Omental fat pad (tissue), 3 donors: ENCODE measurements at regions not wholly inside any gene's neighbourhood (a gene's known extent, or its start where the extent isn't known, plus 50 kb on each side); places are given as distances from the start of the nearest gene placed in this dataset.
A peak's percentile ranks its signal among the peaks of the same experiment; 100 is the strongest.

Source experiments
- ATAC-seq: fragments of 150-250 bp; one replicate; pipeline ENCODE4 v1.9.1; 2016; ENCODE audit warnings: mild to moderate bottlenecking, moderate library complexity; ENCODE audit not compliant: low FRiP score
- DNase-seq: peaks from one replicate; pipeline ENCODE4 v3.0.0-alpha.2; 2019; ENCODE audit warnings: low spot score
- TF ChIP-seq, protein P1 (sequence below), 3 donors: fragments of 450-650 bp; IDR thresholded peaks; one replicate each; pipeline ENCODE4 v1.5.1; 2016 to 2017; ENCODE audit warnings: antibody characterized with exemption in 3 of 3, mild to moderate bottlenecking in 3 of 3, moderate library complexity in 2 of 3

- DNase-seq = no peak
- no peak for ATAC-seq
- TF ChIP-seq, protein P1, sequence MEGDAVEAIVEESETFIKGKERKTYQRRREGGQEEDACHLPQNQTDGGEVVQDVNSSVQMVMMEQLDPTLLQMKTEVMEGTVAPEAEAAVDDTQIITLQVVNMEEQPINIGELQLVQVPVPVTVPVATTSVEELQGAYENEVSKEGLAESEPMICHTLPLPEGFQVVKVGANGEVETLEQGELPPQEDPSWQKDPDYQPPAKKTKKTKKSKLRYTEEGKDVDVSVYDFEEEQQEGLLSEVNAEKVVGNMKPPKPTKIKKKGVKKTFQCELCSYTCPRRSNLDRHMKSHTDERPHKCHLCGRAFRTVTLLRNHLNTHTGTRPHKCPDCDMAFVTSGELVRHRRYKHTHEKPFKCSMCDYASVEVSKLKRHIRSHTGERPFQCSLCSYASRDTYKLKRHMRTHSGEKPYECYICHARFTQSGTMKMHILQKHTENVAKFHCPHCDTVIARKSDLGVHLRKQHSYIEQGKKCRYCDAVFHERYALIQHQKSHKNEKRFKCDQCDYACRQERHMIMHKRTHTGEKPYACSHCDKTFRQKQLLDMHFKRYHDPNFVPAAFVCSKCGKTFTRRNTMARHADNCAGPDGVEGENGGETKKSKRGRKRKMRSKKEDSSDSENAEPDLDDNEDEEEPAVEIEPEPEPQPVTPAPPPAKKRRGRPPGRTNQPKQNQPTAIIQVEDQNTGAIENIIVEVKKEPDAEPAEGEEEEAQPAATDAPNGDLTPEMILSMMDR (IDR thresholded peaks at IDR 0.05) = no peak
These were observed 773.1 kb downstream of the USP25 start for GRCh38 chr21:16502897-16503296.

DNA sequence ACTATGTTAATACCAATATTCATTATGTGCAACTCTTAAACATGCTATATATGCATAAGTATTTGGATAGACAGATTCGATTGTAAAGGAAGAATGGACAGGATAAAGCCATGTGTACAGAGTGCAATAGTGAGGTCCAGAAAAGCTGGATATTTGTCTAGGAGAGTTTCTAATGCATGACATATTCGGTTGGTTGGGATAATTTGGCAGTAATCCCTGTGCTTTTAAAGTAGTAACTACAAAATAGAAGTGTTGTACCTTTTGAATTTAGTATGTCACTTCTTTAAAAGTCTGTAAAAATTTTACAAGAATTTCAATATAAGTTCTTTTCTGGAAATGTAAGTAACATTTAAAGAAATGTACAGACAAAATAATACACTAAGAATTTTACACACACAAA lies 774.5 kb downstream of the USP25 start:
- TF ChIP-seq, protein P1 (IDR thresholded peaks at IDR 0.05) = no peak
- DNase-seq = no peak
- no peak for ATAC-seq

- ATAC-seq (no peak), DNase-seq (no peak)
- TF ChIP-seq, protein P1 (IDR thresholded peaks at IDR 0.05) = no peak
These were observed 775.0 kb downstream of the USP25 start for GRCh38 chr21:16504766-16505165.

GRCh38 chr21:16509476-16509875 lies 779.7 kb downstream of the USP25 start:
- DNase-seq (no peak), ATAC-seq (no peak)
- TF ChIP-seq, protein P1 (IDR thresholded peaks at IDR 0.05) = no peak

DNA sequence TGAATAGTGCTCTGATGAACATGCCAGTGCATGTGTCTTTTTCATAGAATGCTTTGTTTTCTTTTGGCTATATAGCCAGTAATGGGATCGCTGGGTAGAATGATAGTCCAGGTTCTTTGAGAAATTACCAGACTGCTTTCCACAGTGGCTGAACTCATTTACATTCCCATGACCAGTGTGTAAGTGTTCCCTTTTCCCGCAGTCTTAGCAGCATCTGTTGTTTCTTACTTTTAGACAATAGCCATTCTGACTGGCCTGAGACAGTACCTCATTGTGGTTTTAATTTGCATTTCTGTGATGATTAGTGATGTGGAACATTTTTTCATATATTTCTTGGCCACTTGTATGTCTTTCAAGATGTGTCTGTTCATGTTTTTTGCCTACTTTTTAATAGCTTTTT lies 784.5 kb downstream of the USP25 start:
- ATAC-seq (no peak), DNase-seq (no peak)
- TF ChIP-seq, protein P1 (IDR thresholded peaks at IDR 0.05) = no peak

DNA sequence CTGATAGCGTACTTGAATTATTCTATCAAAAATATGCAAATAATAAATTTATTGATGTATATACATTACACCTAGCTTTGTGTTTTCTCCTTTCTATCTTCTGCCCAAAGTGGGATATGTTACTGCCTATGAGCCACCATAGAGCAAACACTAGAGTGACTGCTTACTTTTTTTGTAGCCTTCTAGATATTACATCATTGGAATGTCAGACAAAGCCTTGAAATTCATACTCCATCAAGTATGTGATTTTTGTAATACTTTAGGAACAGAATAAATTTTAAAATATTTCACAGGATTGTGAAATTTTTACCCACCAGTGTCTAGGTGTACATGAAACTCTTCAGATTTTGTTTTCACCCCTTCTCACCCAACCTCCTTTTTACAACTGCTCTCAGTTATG lies 787.6 kb downstream of the USP25 start:
- ATAC-seq = peak; percentile 44
- TF ChIP-seq, protein P1 (IDR thresholded peaks at IDR 0.05) = no peak

GRCh38 chr21:16519036-16519435 lies 789.3 kb downstream of the USP25 start:
- DNase-seq (no peak), ATAC-seq (no peak)
- TF ChIP-seq, protein P1 (IDR thresholded peaks at IDR 0.05) = no peak

More for the DNA sequence above, 787.6 kb downstream of the USP25 start:
- DNase-seq = no peak
